Panc1 (cell line): ENCODE measurements at regions not wholly inside any gene's neighbourhood (a gene's known extent, or its start where the extent isn't known, plus 50 kb on each side); places are given as distances from the start of the nearest gene placed in this dataset.

ENCODE experiments used
- POLR2AphosphoS5 ChIP-seq: IDR thresholded peaks from 2 replicates; pipeline ENCODE4 v1.6.1; 2012; ENCODE audit warnings: mild to moderate bottlenecking, low read depth, low read length, moderate library complexity
- SIN3A ChIP-seq: IDR thresholded peaks from 2 replicates; pipeline ENCODE4 v1.6.1; 2012; ENCODE audit warnings: low read depth, mild to moderate bottlenecking, low read length, moderate library complexity, borderline replicate concordance; ENCODE audit not compliant: insufficient read depth
- TCF7L2 ChIP-seq: IDR thresholded peaks from 2 replicates; pipeline ENCODE4 v1.6.1; 2011; ENCODE audit warnings: mild to moderate bottlenecking, low read depth, low read length, inconsistent platforms
- TF ChIP-seq, protein P1 (sequence below): fragments of 450-650 bp; IDR thresholded peaks from 2 replicates; pipeline ENCODE4 v1.5.1; 2017; ENCODE audit warnings: mild to moderate bottlenecking

DNA sequence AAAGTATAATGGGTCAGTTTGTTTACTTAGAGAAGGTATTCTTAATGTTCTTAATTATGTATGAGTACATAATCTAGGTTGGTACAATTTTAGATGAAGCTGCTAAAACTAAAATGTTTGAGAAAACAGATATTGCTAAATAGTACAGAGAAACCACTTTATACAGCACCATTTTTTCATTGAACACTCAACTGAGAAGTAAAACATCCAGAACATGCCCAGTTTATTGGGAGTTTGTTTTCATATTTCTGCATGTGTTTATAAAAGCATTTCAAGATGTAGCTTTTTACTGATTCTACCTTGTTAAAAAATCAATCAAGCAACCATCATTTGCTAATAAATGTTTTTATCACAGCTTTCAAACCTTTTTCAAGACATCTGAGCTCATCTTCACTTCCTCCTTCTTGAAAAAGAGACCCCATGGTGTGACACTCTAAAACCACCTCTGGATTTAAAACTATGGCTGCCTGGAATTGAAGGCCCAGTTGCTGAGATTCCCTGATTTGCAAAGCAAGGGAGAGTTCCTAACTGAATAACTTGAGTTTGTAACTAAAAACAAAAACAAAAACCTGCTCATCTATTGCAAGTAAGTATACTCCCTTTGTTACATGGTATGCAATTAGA is 585.9 kb downstream of the ZEB2 start:
- TF ChIP-seq, protein P1, sequence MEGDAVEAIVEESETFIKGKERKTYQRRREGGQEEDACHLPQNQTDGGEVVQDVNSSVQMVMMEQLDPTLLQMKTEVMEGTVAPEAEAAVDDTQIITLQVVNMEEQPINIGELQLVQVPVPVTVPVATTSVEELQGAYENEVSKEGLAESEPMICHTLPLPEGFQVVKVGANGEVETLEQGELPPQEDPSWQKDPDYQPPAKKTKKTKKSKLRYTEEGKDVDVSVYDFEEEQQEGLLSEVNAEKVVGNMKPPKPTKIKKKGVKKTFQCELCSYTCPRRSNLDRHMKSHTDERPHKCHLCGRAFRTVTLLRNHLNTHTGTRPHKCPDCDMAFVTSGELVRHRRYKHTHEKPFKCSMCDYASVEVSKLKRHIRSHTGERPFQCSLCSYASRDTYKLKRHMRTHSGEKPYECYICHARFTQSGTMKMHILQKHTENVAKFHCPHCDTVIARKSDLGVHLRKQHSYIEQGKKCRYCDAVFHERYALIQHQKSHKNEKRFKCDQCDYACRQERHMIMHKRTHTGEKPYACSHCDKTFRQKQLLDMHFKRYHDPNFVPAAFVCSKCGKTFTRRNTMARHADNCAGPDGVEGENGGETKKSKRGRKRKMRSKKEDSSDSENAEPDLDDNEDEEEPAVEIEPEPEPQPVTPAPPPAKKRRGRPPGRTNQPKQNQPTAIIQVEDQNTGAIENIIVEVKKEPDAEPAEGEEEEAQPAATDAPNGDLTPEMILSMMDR, result no peak
- no peak for TF ChIP-seq POLR2AphosphoS5
- no peak for TF ChIP-seq SIN3A
- no peak for TF ChIP-seq TCF7L2
